ENCODE measurements at regions not wholly inside any gene's neighbourhood (a gene's known extent, or its start where the extent isn't known, plus 50 kb on each side); places are given as distances from the start of the nearest gene placed in this dataset.
A peak's percentile ranks its signal among the peaks of the same experiment; 100 is the strongest.

- Histone ChIP-seq H3K9me3 (no peaks in the 10 kb centered on the region), H3K36me3 (no peaks in the 10 kb centered on the region), H3K27ac (no peak overlapping the region), H3K4me3 (no peak overlapping the region), H3K4me1 (no peaks in the 10 kb centered on the region), H3K27me3 (no peaks in the 10 kb centered on the region)
- 35 to 53% methylated on average over 2 of the region's 2 CpGs for WGBS, 2 donors
- no peak for TF ChIP-seq CTCF (IDR thresholded peaks at IDR 0.05)
- ATAC-seq (no peak), FAIRE-seq (no peak), DNase-seq (no peak)
- intact Hi-C loops (cut with DNase I): no loop called here
Measured at GRCh38 chr20:7189231-7189630, 421.7 kb downstream of the BMP2 start.

GRCh38 chr20:7193681-7194080, 426.2 kb downstream of the BMP2 start:
- no peak for FAIRE-seq
- intact Hi-C loops (cut with DNase I): no loop called here
- TF ChIP-seq CTCF (IDR thresholded peaks at IDR 0.05): no peak
- H3K36me3 ChIP-seq: no peaks in the 10 kb centered on the region
- H3K9me3 ChIP-seq: no peaks in the 10 kb centered on the region
- WGBS, 2 donors: 68 to 74% methylated on average over 4 of the region's 4 CpGs
- DNase-seq: no peak
- no peak overlapping the region for H3K27ac ChIP-seq
- no peaks in the 10 kb centered on the region for H3K27me3 ChIP-seq
- H3K4me3 ChIP-seq: no peak overlapping the region
- no peaks in the 10 kb centered on the region for H3K4me1 ChIP-seq
- ATAC-seq: no peak

GRCh38 chr20:7195704-7196103, 428.2 kb downstream of the BMP2 start:
- no peak for FAIRE-seq
- no peak for ATAC-seq
- DNase-seq: no peak
- TF ChIP-seq CTCF (IDR thresholded peaks at IDR 0.05): no peak
- Histone ChIP-seq H3K4me1 (no peaks in the 10 kb centered on the region), H3K36me3 (no peaks in the 10 kb centered on the region), H3K27ac (no peak overlapping the region), H3K27me3 (no peaks in the 10 kb centered on the region), H3K4me3 (no peak overlapping the region), H3K9me3 (no peaks in the 10 kb centered on the region)
- intact Hi-C loops (cut with DNase I): no loop called here
- WGBS, 2 donors: 66 to 74% methylated on average over 5 of the region's 5 CpGs

GRCh38 chr20:7196481-7196880, 429.0 kb downstream of the BMP2 start:
- WGBS, 2 donors: 84 to 97% methylated on average over 1 of the region's 1 CpG
- no peak for TF ChIP-seq CTCF (IDR thresholded peaks at IDR 0.05)
- no peak for DNase-seq
- Histone ChIP-seq H3K4me3 (no peak overlapping the region), H3K36me3 (no peaks in the 10 kb centered on the region), H3K27me3 (no peaks in the 10 kb centered on the region), H3K27ac (no peak overlapping the region), H3K4me1 (no peaks in the 10 kb centered on the region), H3K9me3 (no peaks in the 10 kb centered on the region)
- ATAC-seq: no peak
- intact Hi-C loops (cut with DNase I): no loop called here
- FAIRE-seq: no peak

- ATAC-seq: peak in 2 of 4 donors; percentile 70 to 72
Measured at GRCh38 chr20:7199861-7200260, 432.4 kb downstream of the BMP2 start.

More at GRCh38 chr20:7199861-7200260, 432.4 kb downstream of the BMP2 start:
- no peaks in the 10 kb centered on the region for H3K9me3 ChIP-seq
- no peak for TF ChIP-seq CTCF (IDR thresholded peaks at IDR 0.05)
- no peaks in the 10 kb centered on the region for H3K27me3 ChIP-seq
- H3K4me3 ChIP-seq: no peak overlapping the region
- FAIRE-seq (no peak), DNase-seq (no peak)
- no peaks in the 10 kb centered on the region for H3K36me3 ChIP-seq
- intact Hi-C loops (cut with DNase I): no loop called here
- no peak overlapping the region for H3K27ac ChIP-seq
- 52 to 58% methylated on average over 2 of the region's 2 CpGs for WGBS, 2 donors
- H3K4me1 ChIP-seq: no peaks in the 10 kb centered on the region
